SK-N-SH treated with all-trans-retinoic acid at 6 μM for 48 hours (cell line): ENCODE measurements at regions not wholly inside any gene's neighbourhood (a gene's known extent, or its start where the extent isn't known, plus 50 kb on each side); places are given as distances from the start of the nearest gene placed in this dataset.

ENCODE experiments used
- ATAC-seq: fragments of 200-7000 bp; cut with Tn5 transposase; 3 replicates; pipeline ENCODE4 v1.9.1; 2020; ENCODE audit warnings: mild to moderate bottlenecking, moderate library complexity
- ARNTL ChIP-seq: fragments of 450-650 bp; formaldehyde crosslinking; IDR thresholded peaks from 2 replicates; pipeline ENCODE4 v1.5.0; 2020; ENCODE audit warnings: low read depth, mild to moderate bottlenecking, moderate library complexity, borderline replicate concordance
- CSDC2 ChIP-seq: fragments of 250-450 bp; sonication (Bioruptor Pico); IDR thresholded peaks from 2 replicates; pipeline ENCODE4 v1.5.0; 2020; ENCODE audit warnings: mild to moderate bottlenecking, moderate library complexity
- ESRRG ChIP-seq: fragments of 250-450 bp; sonication (Bioruptor Pico); IDR thresholded peaks from 2 replicates; pipeline ENCODE4 v1.6.1; 2021; ENCODE audit warnings: mild to moderate bottlenecking
- GLIS3 ChIP-seq: fragments of 250-450 bp; sonication (Bioruptor Pico); IDR thresholded peaks from 2 replicates; pipeline ENCODE4 v1.5.0; 2020; ENCODE audit warnings: mild to moderate bottlenecking, moderate library complexity
- ISL1 ChIP-seq: fragments of 250-450 bp; sonication (Bioruptor Pico); IDR thresholded peaks from 2 replicates; pipeline ENCODE4 v2.1.2; 2022; ENCODE audit warnings: mild to moderate bottlenecking, moderate library complexity
- OSR1 ChIP-seq: fragments of 250-450 bp; sonication (Bioruptor Pico); IDR thresholded peaks from 2 replicates; pipeline ENCODE4 v1.8.0; 2022; ENCODE audit warnings: moderate library complexity, mild to moderate bottlenecking, inconsistent platforms
- PATZ1 ChIP-seq: fragments of 250-450 bp; sonication (Bioruptor Pico); IDR thresholded peaks from 2 replicates; pipeline ENCODE4 v1.8.0; 2020; ENCODE audit warnings: mild to moderate bottlenecking, moderate library complexity, borderline replicate concordance
- POU6F1 ChIP-seq: fragments of 250-450 bp; sonication (Bioruptor Pico); IDR thresholded peaks from 2 replicates; pipeline ENCODE4 v1.8.0; 2021; ENCODE audit warnings: low read depth, mild to moderate bottlenecking, moderate library complexity, borderline replicate concordance
- PPARA ChIP-seq: fragments of 250-450 bp; sonication (Bioruptor Pico); IDR thresholded peaks from 2 replicates; pipeline ENCODE4 v1.5.0; 2020; ENCODE audit warnings: mild to moderate bottlenecking, borderline replicate concordance
- RARB ChIP-seq: fragments of 250-450 bp; sonication (Bioruptor Pico); IDR thresholded peaks from 2 replicates; pipeline ENCODE4 v1.8.0; 2021; ENCODE audit warnings: mild to moderate bottlenecking, moderate library complexity
- TCF4 ChIP-seq: fragments of 250-450 bp; sonication (Bioruptor Pico); IDR thresholded peaks from 2 replicates; pipeline ENCODE4 v1.8.0; 2021; ENCODE audit warnings: mild to moderate bottlenecking, moderate library complexity, borderline replicate concordance
- TOX ChIP-seq: fragments of 250-450 bp; sonication (Bioruptor Pico); IDR thresholded peaks from 2 replicates; pipeline ENCODE4 v1.8.0; 2021; ENCODE audit warnings: mild to moderate bottlenecking, moderate library complexity, borderline replicate concordance
- TSHZ2 ChIP-seq: fragments of 250-450 bp; sonication (Bioruptor Pico); IDR thresholded peaks from 2 replicates; pipeline ENCODE4 v1.5.0; 2020; ENCODE audit warnings: mild to moderate bottlenecking, moderate library complexity
- ZC3H10 ChIP-seq: fragments of 250-450 bp; sonication (Bioruptor Pico); IDR thresholded peaks from 2 replicates; pipeline ENCODE4 v1.5.1; 2021; ENCODE audit warnings: mild to moderate bottlenecking, moderate library complexity
- ZFP3 ChIP-seq: fragments of 250-450 bp; sonication (Bioruptor Pico); IDR thresholded peaks from 2 replicates; pipeline ENCODE4 v1.5.0; 2020; ENCODE audit warnings: mild to moderate bottlenecking, moderate library complexity
- ZNF565 ChIP-seq: fragments of 450-650 bp; formaldehyde crosslinking; conservative IDR thresholded peaks from 2 replicates; pipeline ENCODE4 v1.5.0; 2020; ENCODE audit warnings: low read depth, mild to moderate bottlenecking, moderate library complexity
- ZNF70 ChIP-seq: fragments of 450-650 bp; formaldehyde crosslinking; IDR thresholded peaks from 2 replicates; pipeline ENCODE4 v1.5.0; 2020; ENCODE audit warnings: mild to moderate bottlenecking, moderate library complexity
- ZNF8 ChIP-seq: fragments of 450-650 bp; formaldehyde crosslinking; IDR thresholded peaks from 2 replicates; pipeline ENCODE4 v1.5.0; 2020; ENCODE audit warnings: mild to moderate bottlenecking, moderate library complexity
- TF ChIP-seq, protein P1 (sequence below): fragments of 250-450 bp; sonication (Bioruptor Pico); IDR thresholded peaks from 2 replicates; pipeline ENCODE4 v1.5.1; 2021; ENCODE audit warnings: mild to moderate bottlenecking, moderate library complexity

- TF ChIP-seq CSDC2 (CRISPR knock-in tag): no peak
- no peak for TF ChIP-seq PPARA
- TF ChIP-seq PATZ1 (CRISPR knock-in tag): no peak
- TF ChIP-seq ZC3H10: no peak
- no peak for TF ChIP-seq POU6F1 (CRISPR knock-in tag)
- TF ChIP-seq ZFP3: no peak
- no peak for TF ChIP-seq ZNF565
- no peak for TF ChIP-seq OSR1 (CRISPR knock-in tag)
- TF ChIP-seq GLIS3: no peak
- no peak for TF ChIP-seq ISL1 (CRISPR knock-in tag)
- no peak for ATAC-seq
Observed at GRCh38 chr1:53405737-53406136, 53.5 kb upstream of the DMRTB1 start.

- no peak for TF ChIP-seq TOX (CRISPR knock-in tag)
- ATAC-seq: no peak
Observed at GRCh38 chr1:53406551-53407235, 52.5 kb upstream of the DMRTB1 start.

DNA sequence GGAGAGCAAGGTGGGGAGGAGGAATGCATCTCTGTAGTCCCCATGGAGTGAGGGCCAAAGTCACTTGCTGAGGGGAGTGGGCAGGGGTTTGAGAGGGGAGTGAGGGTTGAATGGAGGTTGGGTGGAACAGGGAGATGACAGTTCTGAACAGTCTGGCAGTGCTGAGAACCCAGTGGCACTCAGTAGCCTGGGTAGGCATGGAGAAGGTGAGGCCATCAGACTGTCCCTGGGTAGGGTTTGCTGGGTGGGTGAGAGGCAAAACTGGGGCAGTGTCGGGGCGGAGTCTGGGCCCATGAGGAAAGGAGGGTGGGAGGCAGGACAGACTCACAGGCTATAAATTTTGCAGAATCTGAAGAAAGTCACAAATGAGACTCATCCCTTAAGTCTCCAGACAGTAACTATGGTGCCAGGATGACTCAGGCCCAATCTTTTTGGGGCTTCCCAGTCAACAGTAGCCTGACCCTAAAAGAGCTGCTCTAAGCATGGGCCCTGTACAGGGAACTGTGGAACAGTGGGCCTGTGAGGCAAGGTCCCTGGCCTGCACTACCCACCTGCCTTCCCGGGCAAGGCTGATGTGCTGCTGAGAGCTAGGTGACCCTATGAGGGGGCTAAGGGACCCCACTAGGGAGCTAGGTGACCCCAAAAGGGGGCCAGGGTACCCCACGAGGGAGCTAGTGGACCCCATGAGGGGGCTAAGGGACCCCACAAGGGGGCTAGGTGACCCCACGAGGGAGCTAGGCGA lies 51.0 kb upstream of the DMRTB1 start:
- TF ChIP-seq ZFP3 (no peak), CSDC2 (CRISPR knock-in tag) (no peak), PATZ1 (CRISPR knock-in tag) (no peak), RARB (CRISPR knock-in tag) (no peak)
- TF ChIP-seq, protein P1, sequence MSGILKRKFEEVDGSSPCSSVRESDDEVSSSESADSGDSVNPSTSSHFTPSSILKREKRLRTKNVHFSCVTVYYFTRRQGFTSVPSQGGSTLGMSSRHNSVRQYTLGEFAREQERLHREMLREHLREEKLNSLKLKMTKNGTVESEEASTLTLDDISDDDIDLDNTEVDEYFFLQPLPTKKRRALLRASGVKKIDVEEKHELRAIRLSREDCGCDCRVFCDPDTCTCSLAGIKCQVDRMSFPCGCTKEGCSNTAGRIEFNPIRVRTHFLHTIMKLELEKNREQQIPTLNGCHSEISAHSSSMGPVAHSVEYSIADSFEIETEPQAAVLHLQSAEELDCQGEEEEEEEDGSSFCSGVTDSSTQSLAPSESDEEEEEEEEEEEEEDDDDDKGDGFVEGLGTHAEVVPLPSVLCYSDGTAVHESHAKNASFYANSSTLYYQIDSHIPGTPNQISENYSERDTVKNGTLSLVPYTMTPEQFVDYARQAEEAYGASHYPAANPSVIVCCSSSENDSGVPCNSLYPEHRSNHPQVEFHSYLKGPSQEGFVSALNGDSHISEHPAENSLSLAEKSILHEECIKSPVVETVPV (CRISPR knock-in tag): no peak
- no peak for ATAC-seq

- ATAC-seq: no peak
- TF ChIP-seq GLIS3 (no peak), OSR1 (CRISPR knock-in tag) (no peak)
Observed at GRCh38 chr1:53408755-53409129, 50.5 kb upstream of the DMRTB1 start.

- TF ChIP-seq ESRRG (CRISPR knock-in tag) (no peak), PPARA (no peak), TCF4 (CRISPR knock-in tag) (no peak), ARNTL (CRISPR knock-in tag) (no peak), ZNF8 (CRISPR knock-in tag) (no peak), TOX (CRISPR knock-in tag) (no peak), ISL1 (CRISPR knock-in tag) (no peak), POU6F1 (CRISPR knock-in tag) (no peak), TSHZ2 (no peak), ZNF70 (CRISPR knock-in tag) (no peak)
- ATAC-seq: no peak
Observed at GRCh38 chr1:53409233-53409632, 50.0 kb upstream of the DMRTB1 start.
